Panc1 (cell line): ENCODE measurements at regions not wholly inside any gene's neighbourhood (a gene's known extent, or its start where the extent isn't known, plus 50 kb on each side); places are given as distances from the start of the nearest gene placed in this dataset.

Source experiments
- ATAC-seq: fragments of 200-7000 bp; cut with Tn5 transposase; 2 replicates; pipeline ENCODE4 v1.9.1; 2020; ENCODE audit warnings: mild to moderate bottlenecking, moderate library complexity
- BruUV-seq: library from RNA; stranded (reverse); fragments of 400-500 nt; replicated peaks from 2 replicates; lab custom pipeline; 2021; lab: Mats Ljungman, UMichigan
- CTCF ChIA-PET: fragments of 300-600 bp; sonication (Branson Sonifier 250); formaldehyde crosslinking; loops from one replicate; lab custom pipeline; 2022; ENCODE audit warnings: antibody characterized with exemption; lab: Charles Lee
- POLR2A ChIA-PET: fragments of 300-600 bp; sonication (Branson Sonifier 250); formaldehyde crosslinking; loops from one replicate; lab custom pipeline; 2022; ENCODE audit warnings: antibody characterized with exemption; lab: Charles Lee
- DNase-seq: peaks from one replicate; pipeline ENCODE4 v3.0.0-alpha.2; 2010; ENCODE audit warnings: low read depth, low spot score
- H3K27ac ChIP-seq: 2 replicates; pipeline ENCODE4 v1.5.1; 2011; ENCODE audit warnings: mild to moderate bottlenecking, low read length, inconsistent platforms
- H3K27me3 ChIP-seq: fragments of 200-500 bp; sonication (Bioruptor generic); 2 replicates; pipeline ENCODE4 v1.6.0; 2014; ENCODE audit warnings: low read length, inconsistent platforms; ENCODE audit not compliant: control insufficient read depth, insufficient read depth
- H3K36me3 ChIP-seq: fragments of 200-500 bp; sonication (Bioruptor generic); 2 replicates; pipeline ENCODE4 v1.5.1; 2014; ENCODE audit warnings: inconsistent platforms, mild to moderate bottlenecking, low read length, moderate library complexity; ENCODE audit not compliant: control insufficient read depth, insufficient read depth
- H3K4me1 ChIP-seq: 2 replicates; pipeline ENCODE4 v1.5.1; 2011; ENCODE audit warnings: inconsistent platforms, mild to moderate bottlenecking, low read length, moderate library complexity; ENCODE audit not compliant: control insufficient read depth, insufficient read depth
- H3K4me3 ChIP-seq, 2 experiments: 2 replicates each; pipeline ENCODE4 v1.5.1; 2011 to 2012; ENCODE audit warnings: low read depth in 2 of 2, low read length in 2 of 2, mild to moderate bottlenecking in 2 of 2, inconsistent platforms in 1 of 2, moderate library complexity in 1 of 2
- H3K9me3 ChIP-seq: fragments of 200-500 bp; sonication (Bioruptor generic); 2 replicates; pipeline ENCODE4 v1.5.1; 2014; ENCODE audit warnings: low read depth, mild to moderate bottlenecking, inconsistent platforms, low read length, moderate library complexity; ENCODE audit not compliant: control insufficient read depth, insufficient read depth
- CTCF ChIP-seq: fragments of 450-650 bp; IDR thresholded peaks from 2 replicates; pipeline ENCODE4 v1.5.1; 2017; ENCODE audit warnings: mild to moderate bottlenecking
- POLR2AphosphoS5 ChIP-seq: IDR thresholded peaks from 2 replicates; pipeline ENCODE4 v1.6.1; 2012; ENCODE audit warnings: mild to moderate bottlenecking, low read depth, low read length, moderate library complexity
- SIN3A ChIP-seq: IDR thresholded peaks from 2 replicates; pipeline ENCODE4 v1.6.1; 2012; ENCODE audit warnings: low read depth, mild to moderate bottlenecking, low read length, moderate library complexity, borderline replicate concordance; ENCODE audit not compliant: insufficient read depth
- TCF7L2 ChIP-seq: IDR thresholded peaks from 2 replicates; pipeline ENCODE4 v1.6.1; 2011; ENCODE audit warnings: mild to moderate bottlenecking, low read depth, low read length, inconsistent platforms
- in situ Hi-C: cut with HindIII; loops from 2 replicates; pipeline ENCODE4 v1.10.0; 2016; ENCODE audit warnings: low sequenced_read_pairs, low pct_unique_long_range_greater_than_20kb
- intact Hi-C: fragments of 100-400 bp; cut with micrococcal nuclease; formaldehyde crosslinking; loops from one replicate; pipeline ENCODE4 v1.10.0; 2022; ENCODE audit not compliant: unreplicated experiment
- TF ChIP-seq, protein P1 (sequence below), 2 experiments: IDR thresholded peaks; 2 replicates each; pipeline ENCODE4 v1.6.1; 2011 to 2012; ENCODE audit warnings: low read depth in 2 of 2, control low read depth in 1 of 2, low read length in 1 of 2, mild to moderate bottlenecking in 1 of 2, moderate library complexity in 1 of 2; ENCODE audit not compliant: insufficient read depth in 1 of 2

DNA sequence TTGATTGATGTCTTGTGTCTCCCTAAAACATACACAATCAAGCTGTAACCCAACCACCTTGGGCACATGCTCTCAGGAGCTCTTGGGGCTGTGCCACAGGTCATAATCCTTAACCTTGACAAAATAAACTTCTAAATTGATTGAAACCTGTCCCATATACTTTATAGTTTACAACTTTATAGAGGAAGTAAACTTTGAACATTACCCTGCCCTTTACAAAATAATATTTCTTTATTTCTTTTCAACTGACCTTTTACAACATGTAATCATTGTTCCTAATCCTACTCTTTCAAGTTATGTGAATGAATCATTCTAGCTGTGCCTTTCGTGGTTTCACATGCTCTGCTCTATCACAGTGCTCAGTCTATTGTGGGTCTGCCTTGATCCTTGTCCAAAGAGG is 118.3 kb upstream of the ATP1A1 start:
- H3K9me3 ChIP-seq: no peaks in the 10 kb centered on the region
- ATAC-seq (no peak), DNase-seq (no peak)
- no peaks in the 10 kb centered on the region for H3K4me1 ChIP-seq
- BruUV-seq: no TSS peak
- in situ Hi-C loops (no loop called here), intact Hi-C loops (no loop called here)
- ChIA-PET POLR2A (no interaction called here), CTCF (no interaction called here)
- H3K36me3 ChIP-seq: no peaks in the 10 kb centered on the region
- no peaks in the 10 kb centered on the region; the same call in 1 of the 2 replicates for H3K27me3 ChIP-seq
- TF ChIP-seq, protein P1, sequence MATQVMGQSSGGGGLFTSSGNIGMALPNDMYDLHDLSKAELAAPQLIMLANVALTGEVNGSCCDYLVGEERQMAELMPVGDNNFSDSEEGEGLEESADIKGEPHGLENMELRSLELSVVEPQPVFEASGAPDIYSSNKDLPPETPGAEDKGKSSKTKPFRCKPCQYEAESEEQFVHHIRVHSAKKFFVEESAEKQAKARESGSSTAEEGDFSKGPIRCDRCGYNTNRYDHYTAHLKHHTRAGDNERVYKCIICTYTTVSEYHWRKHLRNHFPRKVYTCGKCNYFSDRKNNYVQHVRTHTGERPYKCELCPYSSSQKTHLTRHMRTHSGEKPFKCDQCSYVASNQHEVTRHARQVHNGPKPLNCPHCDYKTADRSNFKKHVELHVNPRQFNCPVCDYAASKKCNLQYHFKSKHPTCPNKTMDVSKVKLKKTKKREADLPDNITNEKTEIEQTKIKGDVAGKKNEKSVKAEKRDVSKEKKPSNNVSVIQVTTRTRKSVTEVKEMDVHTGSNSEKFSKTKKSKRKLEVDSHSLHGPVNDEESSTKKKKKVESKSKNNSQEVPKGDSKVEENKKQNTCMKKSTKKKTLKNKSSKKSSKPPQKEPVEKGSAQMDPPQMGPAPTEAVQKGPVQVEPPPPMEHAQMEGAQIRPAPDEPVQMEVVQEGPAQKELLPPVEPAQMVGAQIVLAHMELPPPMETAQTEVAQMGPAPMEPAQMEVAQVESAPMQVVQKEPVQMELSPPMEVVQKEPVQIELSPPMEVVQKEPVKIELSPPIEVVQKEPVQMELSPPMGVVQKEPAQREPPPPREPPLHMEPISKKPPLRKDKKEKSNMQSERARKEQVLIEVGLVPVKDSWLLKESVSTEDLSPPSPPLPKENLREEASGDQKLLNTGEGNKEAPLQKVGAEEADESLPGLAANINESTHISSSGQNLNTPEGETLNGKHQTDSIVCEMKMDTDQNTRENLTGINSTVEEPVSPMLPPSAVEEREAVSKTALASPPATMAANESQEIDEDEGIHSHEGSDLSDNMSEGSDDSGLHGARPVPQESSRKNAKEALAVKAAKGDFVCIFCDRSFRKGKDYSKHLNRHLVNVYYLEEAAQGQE (IDR thresholded peaks at IDR 0.05; ENCODE audit: insufficient read depth in 1 of 2, low read depth in 2 of 2, low read length in 1 of 2): no peak
- TF ChIP-seq TCF7L2: no peak
- no peak for TF ChIP-seq SIN3A
- TF ChIP-seq POLR2AphosphoS5: no peak
- H3K27ac ChIP-seq: no peak overlapping the region
- no peak overlapping the region for H3K4me3 ChIP-seq

DNA sequence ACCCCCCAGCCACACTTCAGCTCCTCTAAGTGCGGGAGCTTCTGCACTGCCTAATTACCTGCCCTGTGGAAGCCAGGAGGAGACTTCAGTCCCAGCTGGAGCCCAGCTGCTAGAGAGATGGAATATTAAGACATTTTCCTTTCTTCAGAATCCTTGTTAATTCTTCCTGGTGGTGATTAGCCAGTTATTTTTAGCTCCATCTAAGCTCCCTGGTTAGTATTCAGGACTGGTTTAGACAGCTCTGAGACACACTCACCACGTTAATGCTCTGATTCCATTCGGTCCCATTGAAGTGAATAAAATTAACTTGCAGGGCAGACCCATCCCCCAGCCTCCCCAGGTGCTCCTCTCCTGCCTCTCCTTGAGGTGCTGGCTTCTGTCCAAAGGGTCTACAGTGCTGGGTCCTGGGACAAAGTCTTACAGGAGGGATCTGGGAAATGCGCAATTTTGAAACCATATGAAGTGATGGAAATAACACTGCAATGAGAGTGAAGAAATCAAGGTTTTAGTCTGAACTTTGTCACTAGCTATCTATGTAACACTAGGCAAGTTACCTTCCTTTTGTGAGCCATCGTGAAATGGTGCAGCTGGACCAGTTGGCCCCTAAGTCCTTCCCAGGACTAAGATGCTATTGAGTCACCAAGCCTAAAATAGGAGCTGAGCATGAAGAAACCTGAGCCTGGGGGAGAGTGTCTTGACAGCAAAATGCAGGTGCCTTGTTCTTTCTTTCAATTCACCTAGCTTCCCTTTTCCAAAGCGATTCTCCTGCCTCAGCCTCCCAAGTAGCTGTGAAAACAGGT is 117.4 kb upstream of the ATP1A1 start:
- ATAC-seq: no peak
- intact Hi-C loops: no loop called here
- POLR2A ChIA-PET: no interaction called here

More for the DNA sequence above, 117.4 kb upstream of the ATP1A1 start:
- Histone ChIP-seq H3K27me3 (no peaks in the 10 kb centered on the region; the same call in 1 of the 2 replicates), H3K4me3 (no peak overlapping the region), H3K27ac (no peak overlapping the region), H3K4me1 (no peaks in the 10 kb centered on the region), H3K36me3 (no peaks in the 10 kb centered on the region), H3K9me3 (no peaks in the 10 kb centered on the region)
- no TSS peak for BruUV-seq
- in situ Hi-C loops: no loop called here
- CTCF ChIA-PET: no interaction called here
- DNase-seq: no peak
- TF ChIP-seq, protein P1 (IDR thresholded peaks at IDR 0.05; ENCODE audit: insufficient read depth in 1 of 2, low read depth in 2 of 2, low read length in 1 of 2): no peak
- TF ChIP-seq TCF7L2 (no peak), CTCF (no peak), POLR2AphosphoS5 (no peak)
